ENCODE measurements at regions not wholly inside any gene's neighbourhood (a gene's known extent, or its start where the extent isn't known, plus 50 kb on each side); places are given as distances from the start of the nearest gene placed in this dataset.
A peak's percentile ranks its signal among the peaks of the same experiment; 100 is the strongest.

- in situ Hi-C loops (cut with MboI; ENCODE audit: low pct_ligation_motif_present in 1 of 4, low pct_unique_long_range_greater_than_20kb in 1 of 4, low sequenced_read_pairs in 3 of 4): no loop called here
- Histone ChIP-seq H3K27me3 (no peaks in the 10 kb centered on the region), H3K36me3 (no peaks in the 10 kb centered on the region), H3K27ac (no peak overlapping the region), H3K4me1 (peaks cover 0 to 3% (median 0%) of the 10 kb centered on the region in 4 donors), H3K4me3 (no peak overlapping the region), H3K9me3 (no peaks in the 10 kb centered on the region)
- TF ChIP-seq CTCF (IDR thresholded peaks at IDR 0.05): no peak
- intact Hi-C loops (cut with DNase I; ENCODE audit: low total_unique reads): no loop called here
- no peak for DNase-seq
- 84 to 87% methylated on average over 3 to 4 of the region's 4 CpGs for WGBS, 2 donors (ENCODE audit: low coverage in 1 of 2)
Measured at GRCh38 chr2:64762301-64762997, 108.7 kb upstream of the SERTAD2 start.

- H3K4me3 ChIP-seq: no peak overlapping the region
- H3K36me3 ChIP-seq: no peaks in the 10 kb centered on the region
- no peak for TF ChIP-seq POLR2AphosphoS5 (IDR thresholded peaks at IDR 0.05)
- no peaks in the 10 kb centered on the region for H3K9me3 ChIP-seq
- no peaks in the 10 kb centered on the region for H3K27me3 ChIP-seq
- peaks cover 0 to 3% (median 1%) of the 10 kb centered on the region in 4 donors for H3K4me1 ChIP-seq
- no peak overlapping the region for H3K27ac ChIP-seq
- in situ Hi-C loops (cut with MboI; ENCODE audit: low pct_ligation_motif_present in 1 of 4, low pct_unique_long_range_greater_than_20kb in 1 of 4, low sequenced_read_pairs in 3 of 4): no loop called here
- no peak for DNase-seq
- intact Hi-C loops (cut with DNase I; ENCODE audit: low total_unique reads): no loop called here
- WGBS, 2 donors (ENCODE audit: low coverage in 1 of 2): 74 to 94% methylated on average over 1 of the region's 1 CpG
Measured at GRCh38 chr2:64763126-64763525, 109.4 kb upstream of the SERTAD2 start.

GRCh38 chr2:64765160-64765805, 111.6 kb upstream of the SERTAD2 start:
- WGBS, 2 donors (ENCODE audit: low coverage in 1 of 2): 78 to 82% methylated on average over 4 of the region's 4 CpGs
- H3K27me3 ChIP-seq: no peaks in the 10 kb centered on the region
- peak overlapping the region in 1 of 4 donors; percentile 14 for H3K27ac ChIP-seq
- peaks cover 0 to 24% (median 15%) of the 10 kb centered on the region in 4 donors for H3K4me1 ChIP-seq
- H3K4me3 ChIP-seq: no peak overlapping the region
- intact Hi-C loops (cut with DNase I; ENCODE audit: low total_unique reads) (loop anchor here (5.0 kb wide), 1 partner anchor 123 kb away; no protein-coding TSS in a partner anchor), in situ Hi-C loops (cut with MboI; ENCODE audit: low pct_ligation_motif_present in 1 of 4, low pct_unique_long_range_greater_than_20kb in 1 of 4, low sequenced_read_pairs in 3 of 4) (no loop called here)
- no peak for DNase-seq
- no peak for TF ChIP-seq CTCF (IDR thresholded peaks at IDR 0.05)
- TF ChIP-seq POLR2AphosphoS5 (IDR thresholded peaks at IDR 0.05): no peak
- no peak for TF ChIP-seq EP300 (IDR thresholded peaks at IDR 0.05; ENCODE audit: low read depth)
- TF ChIP-seq POLR2A (IDR thresholded peaks at IDR 0.05): no peak
- no peaks in the 10 kb centered on the region for H3K9me3 ChIP-seq
- no peaks in the 10 kb centered on the region for H3K36me3 ChIP-seq

GRCh38 chr2:64766841-64767669, 113.3 kb upstream of the SERTAD2 start:
- intact Hi-C loops (cut with DNase I; ENCODE audit: low total_unique reads) (loop anchor here (5.0 kb wide), 1 partner anchor 125 kb away; no protein-coding TSS in a partner anchor), in situ Hi-C loops (cut with MboI; ENCODE audit: low pct_ligation_motif_present in 1 of 4, low pct_unique_long_range_greater_than_20kb in 1 of 4, low sequenced_read_pairs in 3 of 4) (no loop called here)
- Histone ChIP-seq H3K36me3 (no peaks in the 10 kb centered on the region), H3K27me3 (no peaks in the 10 kb centered on the region), H3K4me3 (peak overlapping the region; percentile 7 to 72 (median 61)), H3K9me3 (no peaks in the 10 kb centered on the region), H3K27ac (peak overlapping the region; percentile 93 to 98 (median 95)), H3K4me1 (peaks cover 0 to 28% (median 19%) of the 10 kb centered on the region in 4 donors)
- no peak for DNase-seq
- WGBS, 2 donors (ENCODE audit: low coverage in 1 of 2): 6 to 9% methylated on average over 13 of the region's 13 CpGs
- TF ChIP-seq POLR2A (IDR thresholded peaks at IDR 0.05) (no peak), POLR2AphosphoS5 (IDR thresholded peaks at IDR 0.05) (no peak), CTCF (IDR thresholded peaks at IDR 0.05) (no peak), EP300 (IDR thresholded peaks at IDR 0.05; ENCODE audit: low read depth) (no peak)

Measured in transverse colon (tissue), 4 donors.